ENCODE measurements at regions not wholly inside any gene's neighbourhood (a gene's known extent, or its start where the extent isn't known, plus 50 kb on each side); places are given as distances from the start of the nearest gene placed in this dataset.

GRCh38 chr2:100692381-100692780 is 127.6 kb upstream of the NPAS2 start:
- Mint-ChIP-seq H3K27ac (no peak overlapping the region), H3K9me3 (peaks cover 23% of the 10 kb centered on the region), H3K4me1 (no peaks in the 10 kb centered on the region), H3K27me3 (ENCODE audit: low read depth) (peaks cover 14% of the 10 kb centered on the region), H3K4me3 (no peak overlapping the region), H3K36me3 (ENCODE audit: low read depth) (peaks cover 5% of the 10 kb centered on the region)
- TF ChIP-seq, protein P1, sequence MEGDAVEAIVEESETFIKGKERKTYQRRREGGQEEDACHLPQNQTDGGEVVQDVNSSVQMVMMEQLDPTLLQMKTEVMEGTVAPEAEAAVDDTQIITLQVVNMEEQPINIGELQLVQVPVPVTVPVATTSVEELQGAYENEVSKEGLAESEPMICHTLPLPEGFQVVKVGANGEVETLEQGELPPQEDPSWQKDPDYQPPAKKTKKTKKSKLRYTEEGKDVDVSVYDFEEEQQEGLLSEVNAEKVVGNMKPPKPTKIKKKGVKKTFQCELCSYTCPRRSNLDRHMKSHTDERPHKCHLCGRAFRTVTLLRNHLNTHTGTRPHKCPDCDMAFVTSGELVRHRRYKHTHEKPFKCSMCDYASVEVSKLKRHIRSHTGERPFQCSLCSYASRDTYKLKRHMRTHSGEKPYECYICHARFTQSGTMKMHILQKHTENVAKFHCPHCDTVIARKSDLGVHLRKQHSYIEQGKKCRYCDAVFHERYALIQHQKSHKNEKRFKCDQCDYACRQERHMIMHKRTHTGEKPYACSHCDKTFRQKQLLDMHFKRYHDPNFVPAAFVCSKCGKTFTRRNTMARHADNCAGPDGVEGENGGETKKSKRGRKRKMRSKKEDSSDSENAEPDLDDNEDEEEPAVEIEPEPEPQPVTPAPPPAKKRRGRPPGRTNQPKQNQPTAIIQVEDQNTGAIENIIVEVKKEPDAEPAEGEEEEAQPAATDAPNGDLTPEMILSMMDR (IDR thresholded peaks at IDR 0.05; ENCODE audit: unreplicated experiment in 3 of 3): no peak

- peaks cover 14% of the 10 kb centered on the region for H3K27me3 Mint-ChIP-seq (ENCODE audit: low read depth)
- TF ChIP-seq, protein P1 (IDR thresholded peaks at IDR 0.05; ENCODE audit: unreplicated experiment in 3 of 3): no peak
- no peak overlapping the region for H3K4me3 Mint-ChIP-seq
- H3K27ac Mint-ChIP-seq: no peak overlapping the region
- H3K4me1 Mint-ChIP-seq: no peaks in the 10 kb centered on the region
- peaks cover 5% of the 10 kb centered on the region for H3K36me3 Mint-ChIP-seq (ENCODE audit: low read depth)
- peaks cover 21% of the 10 kb centered on the region for H3K9me3 Mint-ChIP-seq
Measured at GRCh38 chr2:100692906-100693305, 127.0 kb upstream of the NPAS2 start.

- TF ChIP-seq, protein P1 (IDR thresholded peaks at IDR 0.05; ENCODE audit: unreplicated experiment in 3 of 3): no peak
Measured at GRCh38 chr2:100699131-100699530, 120.8 kb upstream of the NPAS2 start.

DNA sequence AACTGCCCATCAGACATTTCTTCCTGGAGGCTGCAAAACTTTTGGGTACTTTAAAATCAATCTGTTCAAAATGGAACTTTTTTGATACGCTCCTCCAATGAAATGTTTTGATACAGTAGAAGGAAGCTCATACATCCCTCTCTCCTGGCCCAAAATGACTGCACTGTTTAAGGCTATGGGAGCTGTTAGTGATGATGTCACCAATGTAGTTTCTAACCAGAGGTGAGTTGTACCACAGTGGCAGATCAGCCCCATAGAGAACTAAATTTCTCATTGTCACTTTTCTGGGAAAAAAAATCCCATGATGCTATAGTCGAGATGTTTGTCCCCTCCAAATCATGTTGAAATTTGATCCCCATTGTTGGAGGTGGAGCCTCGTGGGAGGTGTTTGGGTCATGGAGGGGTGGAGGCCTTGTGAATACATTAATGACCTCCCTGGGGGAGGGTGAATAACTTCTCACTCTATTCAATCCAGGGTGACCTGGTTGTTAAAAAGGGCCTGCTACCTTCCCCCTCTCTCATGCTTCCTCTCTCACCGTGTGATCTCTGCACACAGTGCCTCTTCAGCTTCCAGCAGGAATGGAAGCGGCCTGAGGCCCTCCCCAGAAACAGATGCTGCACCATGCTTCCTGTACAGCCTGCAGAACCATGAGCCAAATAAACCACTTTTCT is 117.4 kb upstream of the NPAS2 start:
- TF ChIP-seq, protein P1 (IDR thresholded peaks at IDR 0.05; ENCODE audit: unreplicated experiment in 3 of 3): no peak
- Mint-ChIP-seq H3K4me3 (no peak overlapping the region), H3K4me1 (peaks cover 9% of the 10 kb centered on the region), H3K9me3 (peaks cover 22% of the 10 kb centered on the region), H3K27ac (peak overlapping the region in 1 of 3 experiments; percentile 26), H3K27me3 (ENCODE audit: low read depth) (peaks cover 9% of the 10 kb centered on the region), H3K36me3 (ENCODE audit: low read depth) (no peaks in the 10 kb centered on the region)

More at GRCh38 chr2:100699131-100699530, 120.8 kb upstream of the NPAS2 start:
- H3K9me3 Mint-ChIP-seq: peaks cover 37% of the 10 kb centered on the region
- peaks cover 5% of the 10 kb centered on the region for H3K36me3 Mint-ChIP-seq (ENCODE audit: low read depth)
- H3K27ac Mint-ChIP-seq: no peak overlapping the region
- H3K27me3 Mint-ChIP-seq (ENCODE audit: low read depth): no peaks in the 10 kb centered on the region
- no peak overlapping the region for H3K4me3 Mint-ChIP-seq
- peaks cover 9% of the 10 kb centered on the region for H3K4me1 Mint-ChIP-seq

- peaks cover 9% of the 10 kb centered on the region for H3K4me1 Mint-ChIP-seq
- H3K9me3 Mint-ChIP-seq: peaks cover 21% of the 10 kb centered on the region
- TF ChIP-seq, protein P1 (IDR thresholded peaks at IDR 0.05; ENCODE audit: unreplicated experiment in 3 of 3): no peak
- H3K36me3 Mint-ChIP-seq (ENCODE audit: low read depth): no peaks in the 10 kb centered on the region
- H3K27ac Mint-ChIP-seq: peak overlapping the region in 1 of 3 experiments; percentile 26
- no peak overlapping the region for H3K4me3 Mint-ChIP-seq
- H3K27me3 Mint-ChIP-seq (ENCODE audit: low read depth): peaks cover 13% of the 10 kb centered on the region
Measured at GRCh38 chr2:100703213-100703612, 116.7 kb upstream of the NPAS2 start.

GRCh38 chr2:100703739-100704138 is 116.2 kb upstream of the NPAS2 start:
- peaks cover 13% of the 10 kb centered on the region for H3K27me3 Mint-ChIP-seq (ENCODE audit: low read depth)
- TF ChIP-seq, protein P1 (IDR thresholded peaks at IDR 0.05; ENCODE audit: unreplicated experiment in 3 of 3): no peak
- H3K27ac Mint-ChIP-seq: peak overlapping the region in 1 of 3 experiments; percentile 26
- peaks cover 9% of the 10 kb centered on the region for H3K4me1 Mint-ChIP-seq
- no peak overlapping the region for H3K4me3 Mint-ChIP-seq
- peaks cover 16% of the 10 kb centered on the region for H3K9me3 Mint-ChIP-seq
- no peaks in the 10 kb centered on the region for H3K36me3 Mint-ChIP-seq (ENCODE audit: low read depth)
